GM13977 (cell line): ENCODE measurements at regions not wholly inside any gene's neighbourhood (a gene's known extent, or its start where the extent isn't known, plus 50 kb on each side); places are given as distances from the start of the nearest gene placed in this dataset.
"Not testable (repeated sequence)": the region's sequence is repeated elsewhere in the genome, so short reads cannot be mapped to it uniquely, and the experiment has no call there.

Experiments used
- DNase-seq: peaks from one replicate; pipeline ENCODE4 v3.0.0; 2012; ENCODE audit warnings: low spot score
- in situ Hi-C: fragments of 300-500 bp; cut with MboI; formaldehyde crosslinking; loops from one replicate; pipeline ENCODE4 v1.12.0; 2022; ENCODE audit warnings: low sequenced_read_pairs, low pct_unique_long_range_greater_than_20kb, mixed read lengths, inconsistent platforms; ENCODE audit not compliant: unreplicated experiment
- TF ChIP-seq, protein P1 (sequence below): IDR thresholded peaks from 2 replicates; pipeline ENCODE4 v1.5.1; 2012; ENCODE audit warnings: mild to moderate bottlenecking, control low read depth; ENCODE audit not compliant: insufficient read depth; ENCODE audit errors: extremely low read depth, missing control alignments

DNA sequence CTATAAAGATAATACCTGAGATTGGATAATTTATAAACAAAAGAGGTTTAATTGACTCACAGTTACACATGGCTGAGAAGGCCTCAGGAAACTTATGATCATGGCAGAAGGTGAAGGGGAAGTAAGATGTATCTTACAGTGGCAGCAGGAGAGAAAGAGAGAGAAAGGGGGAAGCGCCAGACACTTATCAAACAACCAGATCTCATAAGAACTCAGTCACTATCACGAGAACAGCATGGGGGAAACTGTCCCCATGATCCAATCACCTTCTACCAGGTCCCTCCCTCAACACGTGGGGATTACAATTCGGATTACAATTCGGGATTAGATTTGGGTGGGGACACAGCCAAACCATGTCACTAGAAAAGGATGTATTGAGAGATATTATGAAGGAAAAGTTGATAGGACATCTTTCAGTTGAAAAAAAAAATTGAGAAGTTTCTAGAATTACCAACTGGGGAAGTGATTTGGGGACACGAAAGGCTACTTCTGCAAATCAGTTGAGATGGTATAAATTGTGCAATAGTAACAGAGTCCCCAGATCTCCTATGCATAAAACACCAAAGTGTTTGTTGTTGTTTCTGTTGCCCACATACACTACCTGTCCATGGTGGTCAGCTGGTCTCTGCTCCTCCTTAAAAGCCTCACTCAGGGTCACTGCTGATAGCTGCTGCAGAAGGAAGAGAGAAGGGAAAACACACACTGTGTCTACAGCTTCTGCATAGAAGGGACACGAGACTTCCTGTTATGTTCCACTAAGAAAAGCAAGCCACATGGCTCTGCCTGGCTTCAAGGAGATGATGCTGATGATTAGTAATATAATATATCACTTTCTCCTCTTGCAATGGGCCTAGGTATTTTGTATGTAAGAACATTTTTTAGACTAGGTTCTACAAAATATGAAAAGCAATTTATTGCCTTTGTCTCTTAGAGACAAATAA is 465.5 kb downstream of the PDZRN4 start:
- no peak for DNase-seq
- in situ Hi-C loops = no loop called here
- TF ChIP-seq, protein P1, sequence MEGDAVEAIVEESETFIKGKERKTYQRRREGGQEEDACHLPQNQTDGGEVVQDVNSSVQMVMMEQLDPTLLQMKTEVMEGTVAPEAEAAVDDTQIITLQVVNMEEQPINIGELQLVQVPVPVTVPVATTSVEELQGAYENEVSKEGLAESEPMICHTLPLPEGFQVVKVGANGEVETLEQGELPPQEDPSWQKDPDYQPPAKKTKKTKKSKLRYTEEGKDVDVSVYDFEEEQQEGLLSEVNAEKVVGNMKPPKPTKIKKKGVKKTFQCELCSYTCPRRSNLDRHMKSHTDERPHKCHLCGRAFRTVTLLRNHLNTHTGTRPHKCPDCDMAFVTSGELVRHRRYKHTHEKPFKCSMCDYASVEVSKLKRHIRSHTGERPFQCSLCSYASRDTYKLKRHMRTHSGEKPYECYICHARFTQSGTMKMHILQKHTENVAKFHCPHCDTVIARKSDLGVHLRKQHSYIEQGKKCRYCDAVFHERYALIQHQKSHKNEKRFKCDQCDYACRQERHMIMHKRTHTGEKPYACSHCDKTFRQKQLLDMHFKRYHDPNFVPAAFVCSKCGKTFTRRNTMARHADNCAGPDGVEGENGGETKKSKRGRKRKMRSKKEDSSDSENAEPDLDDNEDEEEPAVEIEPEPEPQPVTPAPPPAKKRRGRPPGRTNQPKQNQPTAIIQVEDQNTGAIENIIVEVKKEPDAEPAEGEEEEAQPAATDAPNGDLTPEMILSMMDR = no peak

DNA sequence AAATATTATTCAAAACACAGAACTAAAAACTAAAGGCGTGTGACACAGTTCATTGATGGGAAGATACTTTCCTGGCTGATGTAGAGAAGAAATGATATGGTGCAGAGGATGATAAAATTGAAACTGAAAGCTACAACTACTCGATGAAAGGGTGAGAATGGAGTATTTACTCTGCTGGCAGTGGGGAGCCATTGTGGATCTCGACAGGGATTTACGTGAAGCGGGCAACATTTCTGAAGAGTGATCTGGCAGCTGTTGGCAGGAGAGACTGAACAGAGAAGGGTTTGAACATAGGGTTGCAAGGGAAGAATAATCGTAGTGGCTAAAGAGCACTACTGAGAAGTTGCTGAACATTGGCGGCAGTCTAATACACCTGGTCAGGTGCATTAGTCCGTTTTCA is 464.9 kb downstream of the PDZRN4 start:
- TF ChIP-seq, protein P1 = no peak
- no peak for DNase-seq
- in situ Hi-C loops = no loop called here

DNA sequence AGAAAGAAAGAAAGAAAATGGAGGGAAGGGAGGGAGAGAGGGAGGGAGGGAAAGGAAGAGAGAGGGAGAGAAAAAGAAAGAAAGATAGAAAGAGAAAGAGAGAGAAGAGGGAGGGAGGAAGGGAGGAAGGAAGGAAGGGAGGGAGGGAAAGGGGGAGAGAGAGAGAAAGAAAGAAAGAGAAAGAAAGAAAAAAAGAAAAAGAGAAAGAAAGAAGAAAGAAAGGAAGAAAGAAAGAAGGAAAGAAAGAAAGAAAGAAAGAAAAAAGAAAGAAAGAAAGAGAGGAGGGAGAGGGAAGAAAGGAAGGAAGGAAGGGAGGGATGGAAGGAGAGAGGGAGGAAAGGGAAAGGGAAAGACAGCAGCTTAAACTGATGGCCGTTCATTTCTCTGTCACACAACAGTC is 457.5 kb downstream of the PDZRN4 start:
- TF ChIP-seq, protein P1 = no peak

DNA sequence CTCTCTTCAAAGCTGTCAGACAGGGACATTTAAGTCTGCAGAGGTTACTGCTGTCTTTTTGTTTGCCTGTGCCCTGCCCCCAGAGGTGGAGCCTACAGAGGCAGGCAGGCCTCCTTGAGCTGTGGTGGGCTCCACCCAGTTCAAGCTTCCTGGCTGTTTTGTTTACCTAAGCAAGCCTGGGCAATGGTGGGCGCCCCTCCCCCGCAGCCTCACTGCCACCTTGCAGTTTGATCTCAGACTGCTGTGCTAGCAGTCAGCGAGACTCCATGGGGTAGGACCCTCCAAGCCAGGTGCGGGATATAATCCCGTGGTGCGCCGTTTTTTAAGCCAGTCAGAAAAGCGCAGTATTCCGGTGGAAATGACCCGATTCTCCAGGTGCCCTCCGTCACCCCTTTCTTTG is 454.7 kb downstream of the PDZRN4 start:
- DNase-seq, in situ Hi-C loops: not testable (repeated sequence)

More for the DNA sequence above, 457.5 kb downstream of the PDZRN4 start:
- in situ Hi-C loops = no loop called here
- no peak for DNase-seq

DNA sequence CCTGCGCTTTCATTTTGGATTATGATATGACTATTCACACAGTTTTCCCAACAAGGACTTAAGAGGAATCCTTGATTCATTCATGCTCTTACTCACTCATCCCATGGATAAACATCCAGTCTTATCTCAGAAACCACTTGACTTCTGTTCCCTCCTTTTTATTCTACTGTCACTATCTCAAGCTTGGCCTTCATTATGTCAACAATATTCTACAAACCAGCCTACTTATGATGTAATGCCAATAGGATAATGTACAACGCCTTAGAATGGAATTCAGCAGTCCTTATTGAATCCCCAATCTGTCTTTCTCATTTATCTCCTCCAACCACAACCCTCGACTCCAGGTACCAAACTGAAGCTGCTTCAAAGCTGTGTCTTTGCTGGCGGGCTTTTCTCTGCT is 448.5 kb downstream of the PDZRN4 start:
- DNase-seq = no peak

DNA sequence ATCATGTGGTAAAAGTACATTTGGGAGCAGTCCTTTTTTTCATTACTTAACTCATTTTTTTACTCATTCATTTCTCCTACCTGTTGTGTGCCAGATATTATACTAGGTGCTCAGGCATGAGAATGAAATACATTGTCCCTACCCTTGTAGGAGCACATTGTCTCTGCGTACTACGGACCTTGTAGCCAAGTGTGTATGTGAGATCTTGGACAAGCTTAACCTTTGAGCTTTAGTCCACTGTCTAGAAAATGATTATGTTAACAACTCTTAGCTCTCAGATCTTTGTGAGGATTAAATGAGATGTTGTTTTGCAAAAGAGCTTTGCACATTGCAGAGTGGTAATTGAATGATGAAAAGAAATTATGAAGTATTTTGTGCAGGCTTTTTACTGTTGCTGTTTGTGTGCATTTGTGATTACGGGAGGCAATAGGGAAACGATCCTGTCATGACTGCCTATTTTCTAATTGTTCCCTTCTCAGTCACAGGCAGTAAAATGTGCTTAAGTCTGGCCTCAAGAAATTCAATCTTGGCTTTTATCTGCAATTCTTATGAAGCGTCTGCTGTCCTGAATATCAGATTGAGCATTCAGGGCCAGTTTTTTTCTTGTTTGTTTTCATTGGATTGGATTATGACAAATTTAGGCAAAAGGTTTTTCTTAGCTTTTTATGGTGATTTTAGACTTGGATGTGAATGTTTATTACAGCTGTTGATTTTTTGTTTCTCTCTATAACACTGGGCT is 447.7 kb downstream of the PDZRN4 start:
- no peak for DNase-seq
- in situ Hi-C loops = no loop called here
- TF ChIP-seq, protein P1 = no peak

More for the DNA sequence above, 448.5 kb downstream of the PDZRN4 start:
- in situ Hi-C loops = no loop called here
- TF ChIP-seq, protein P1 = no peak

DNA sequence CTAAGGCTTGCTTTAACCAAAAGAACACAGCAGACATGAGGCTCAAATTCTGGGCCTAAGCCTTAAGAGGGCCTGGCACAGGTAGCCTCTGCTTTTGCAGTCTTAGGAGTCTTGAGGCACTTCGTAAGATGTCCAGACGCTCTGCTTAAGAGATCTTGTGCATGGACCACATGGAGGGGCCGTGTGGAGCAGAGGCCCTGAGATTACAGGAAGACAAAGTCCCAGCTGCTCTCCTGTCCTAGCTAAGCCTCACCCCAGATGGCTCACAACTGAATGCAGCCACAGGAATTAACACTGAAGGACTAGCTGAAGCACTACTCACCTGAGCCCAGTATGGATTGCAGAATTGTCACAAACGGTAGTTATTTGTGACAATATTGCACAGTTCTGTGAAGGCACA is 446.0 kb downstream of the PDZRN4 start:
- TF ChIP-seq, protein P1 = no peak
- DNase-seq = no peak
- in situ Hi-C loops = no loop called here
